Gastroesophageal sphincter (tissue), 4 donors: ENCODE measurements at regions not wholly inside any gene's neighbourhood (a gene's known extent, or its start where the extent isn't known, plus 50 kb on each side); places are given as distances from the start of the nearest gene placed in this dataset.

ENCODE experiments used
- ATAC-seq: fragments of 150-250 bp; one replicate; pipeline ENCODE4 v1.9.1; 2016; ENCODE audit warnings: mild to moderate bottlenecking, moderate library complexity
- H3K27ac ChIP-seq, 4 donors: fragments of 200-600 bp; sonication (generic) in 3 of 4; 1 replicate in 3 of 4; 2 replicates in 1 of 4; pipeline ENCODE4 v1.5.1; 2016 to 2019
- H3K27me3 ChIP-seq: fragments of 200-600 bp; sonication (generic); one replicate; pipeline ENCODE4 v1.5.1; 2019
- H3K36me3 ChIP-seq, 2 donors: fragments of 200-600 bp; sonication (generic); one replicate each; pipeline ENCODE4 v1.5.1; 2019; ENCODE audit warnings: control low read depth in 1 of 2
- H3K4me1 ChIP-seq, 3 donors: fragments of 200-600 bp; sonication (generic); 1 replicate in 2 of 3; 2 replicates in 1 of 3; pipeline ENCODE4 v1.5.1; 2016 to 2019; ENCODE audit warnings: control low read depth in 2 of 3
- H3K4me3 ChIP-seq, 2 donors: fragments of 200-600 bp; sonication (generic); one replicate each; pipeline ENCODE4 v1.5.1; 2019; ENCODE audit warnings: mild to moderate bottlenecking in 1 of 2, moderate library complexity in 1 of 2
- H3K9me3 ChIP-seq, 3 donors: fragments of 200-600 bp; sonication (generic); one replicate each; pipeline ENCODE4 v1.5.1; 2017 to 2019; ENCODE audit warnings: control low read depth in 2 of 3
- CTCF ChIP-seq, 4 experiments: fragments of 200-600 bp in 2 of 4; fragments of 450-650 bp in 2 of 4; sonication (generic) in 1 of 4; IDR thresholded peaks; one replicate each; pipeline ENCODE4 v1.5.1; 2017 to 2019; ENCODE audit warnings: antibody characterized with exemption in 4 of 4, mild to moderate bottlenecking in 2 of 4, moderate library complexity in 2 of 4
- EP300 ChIP-seq: sonication (generic); formaldehyde crosslinking; IDR thresholded peaks from one replicate; pipeline ENCODE4 v1.6.1; 2017; ENCODE audit warnings: antibody characterized with exemption, mild to moderate bottlenecking
- POLR2A ChIP-seq, 2 donors: fragments of 450-650 bp; IDR thresholded peaks; one replicate each; pipeline ENCODE4 v1.6.1; 2017; ENCODE audit warnings: antibody characterized with exemption in 2 of 2, mild to moderate bottlenecking in 2 of 2, moderate library complexity in 1 of 2
- POLR2AphosphoS5 ChIP-seq: sonication (generic); formaldehyde crosslinking; IDR thresholded peaks from one replicate; pipeline ENCODE4 v1.6.1; 2017; ENCODE audit warnings: antibody characterized with exemption
- WGBS, 2 donors: methylation state at CpG; one replicate each; pipeline ENCODE4 v1.1.5; 2018; ENCODE audit warnings: low coverage in 1 of 2; 5-methylcytosine and 5-hydroxymethylcytosine counted together

GRCh38 chr15:70354346-70354905, 256.7 kb upstream of the TLE3 start:
- H3K9me3 ChIP-seq, result no peaks in the 10 kb centered on the region
- ATAC-seq, result no peak
- H3K27me3 ChIP-seq, result no peaks in the 10 kb centered on the region
- 73 to 88% methylated on average over 3 to 9 of the region's 20 CpGs for WGBS, 2 donors
- H3K36me3 ChIP-seq, result no peaks in the 10 kb centered on the region
- TF ChIP-seq POLR2AphosphoS5, result no peak
- no peak for TF ChIP-seq CTCF (IDR thresholded peaks at IDR 0.05)
- no peak for TF ChIP-seq EP300
- TF ChIP-seq POLR2A (IDR thresholded peaks at IDR 0.05), result no peak
- H3K4me1 ChIP-seq, result no peaks in the 10 kb centered on the region
- H3K27ac ChIP-seq, result no peak overlapping the region
- H3K4me3 ChIP-seq, result no peak overlapping the region

DNA sequence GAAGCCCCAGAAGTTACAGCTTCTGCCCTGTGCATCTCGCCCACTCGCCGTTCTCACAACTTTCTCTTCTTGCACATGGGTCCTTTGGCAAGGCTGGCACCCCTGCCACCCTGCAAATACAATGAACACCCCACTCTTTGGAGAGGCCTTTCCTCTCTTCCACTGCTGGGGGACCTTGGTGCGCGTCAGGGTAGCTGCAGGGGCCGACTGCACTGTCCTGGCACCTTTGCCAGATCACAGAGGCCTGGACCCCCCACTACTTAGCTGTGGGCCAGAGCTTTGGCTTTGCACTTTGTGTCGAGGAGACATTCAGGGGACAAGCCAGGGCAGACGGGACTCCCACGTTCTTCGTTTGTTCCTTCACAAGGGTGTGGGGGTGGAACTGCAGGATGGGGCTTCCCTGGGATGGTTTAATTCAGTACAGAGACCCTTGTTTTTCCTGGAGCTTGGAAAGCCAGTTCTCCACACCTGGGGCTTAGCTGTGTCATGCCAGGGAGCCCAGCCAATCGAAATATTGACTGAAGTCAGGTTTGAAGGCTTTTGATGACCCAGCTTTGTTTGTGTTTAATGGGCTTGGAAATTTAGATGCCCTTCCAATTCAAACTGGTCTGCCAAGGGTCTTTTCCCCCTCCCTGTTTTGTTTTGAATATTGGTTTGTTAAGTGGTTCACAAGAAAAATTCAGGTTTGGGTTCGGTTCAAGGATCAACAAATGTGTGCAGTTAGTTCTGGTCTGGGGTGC, 256.1 kb upstream of the TLE3 start:
- no peaks in the 10 kb centered on the region for H3K9me3 ChIP-seq
- no peaks in the 10 kb centered on the region for H3K4me1 ChIP-seq
- no peaks in the 10 kb centered on the region for H3K36me3 ChIP-seq
- no peak overlapping the region for H3K27ac ChIP-seq
- WGBS, 2 donors, result 91 to 100% methylated on average over 3 to 7 of the region's 12 CpGs
- no peak for ATAC-seq
- H3K4me3 ChIP-seq, result no peak overlapping the region
- TF ChIP-seq CTCF (IDR thresholded peaks at IDR 0.05), result no peak
- TF ChIP-seq POLR2A (IDR thresholded peaks at IDR 0.05), result no peak
- TF ChIP-seq EP300, result no peak
- TF ChIP-seq POLR2AphosphoS5, result no peak
- no peaks in the 10 kb centered on the region for H3K27me3 ChIP-seq

DNA sequence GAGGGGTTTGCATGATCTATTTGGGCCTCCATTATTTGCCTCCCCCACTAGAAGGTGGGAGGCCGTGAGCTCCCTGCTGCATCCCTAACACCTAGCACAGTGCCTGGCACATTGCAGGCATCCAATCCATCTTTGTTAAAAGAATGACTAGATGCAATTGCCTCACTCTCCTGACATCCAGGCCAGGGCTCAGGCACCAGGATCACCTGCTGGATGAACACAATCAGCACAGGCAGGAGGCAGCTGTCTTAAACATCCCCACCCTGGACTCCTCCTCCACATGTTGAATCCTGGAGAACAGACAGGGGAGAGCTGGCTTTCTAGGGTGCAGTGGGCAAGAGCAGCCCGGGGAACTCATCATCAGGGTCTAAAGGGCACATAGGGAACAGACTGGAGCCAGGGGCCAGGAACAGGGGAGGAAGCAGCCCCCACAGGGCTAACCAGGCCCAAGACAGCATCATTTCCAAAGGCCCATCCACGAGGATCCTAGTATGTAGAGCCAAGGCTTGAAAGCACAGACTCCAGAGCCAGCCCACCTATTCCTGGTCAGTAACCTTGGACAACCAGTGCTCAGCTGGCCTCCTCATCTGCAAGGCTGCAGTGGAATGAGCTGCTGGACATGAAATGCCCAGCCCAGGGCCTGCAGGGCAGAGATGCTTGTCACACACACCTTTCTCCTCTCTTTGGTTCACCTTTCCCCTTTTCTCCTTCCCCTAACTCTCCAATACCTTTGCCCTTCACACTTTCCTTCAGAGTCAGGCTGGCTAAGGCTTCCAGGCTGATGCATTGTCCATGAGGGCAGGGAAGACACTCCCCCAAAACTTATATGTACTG, 254.4 kb upstream of the TLE3 start:
- no peak overlapping the region for H3K4me3 ChIP-seq
- no peak for ATAC-seq
- no peaks in the 10 kb centered on the region for H3K27me3 ChIP-seq
- H3K4me1 ChIP-seq, result no peaks in the 10 kb centered on the region
- TF ChIP-seq POLR2A (IDR thresholded peaks at IDR 0.05), result no peak
- no peak for TF ChIP-seq CTCF (IDR thresholded peaks at IDR 0.05)
- TF ChIP-seq EP300, result no peak
- TF ChIP-seq POLR2AphosphoS5, result no peak
- H3K27ac ChIP-seq, result no peak overlapping the region
- 83% methylated on average over 1 of the region's 3 CpGs; no CpG with 5 or more reads in 1 of the 2 donors for WGBS, 2 donors
- H3K9me3 ChIP-seq, result no peaks in the 10 kb centered on the region
- no peaks in the 10 kb centered on the region for H3K36me3 ChIP-seq

GRCh38 chr15:70351391-70351790, 253.7 kb upstream of the TLE3 start:
- H3K36me3 ChIP-seq, result no peaks in the 10 kb centered on the region
- 100% methylated on average over 1 to 3 of the region's 5 CpGs for WGBS, 2 donors

More at GRCh38 chr15:70351391-70351790, 253.7 kb upstream of the TLE3 start:
- Histone ChIP-seq H3K9me3 (no peaks in the 10 kb centered on the region), H3K4me1 (no peaks in the 10 kb centered on the region), H3K27ac (no peak overlapping the region), H3K27me3 (no peaks in the 10 kb centered on the region), H3K4me3 (no peak overlapping the region)
- no peak for TF ChIP-seq POLR2A (IDR thresholded peaks at IDR 0.05)
- no peak for TF ChIP-seq POLR2AphosphoS5
- TF ChIP-seq CTCF (IDR thresholded peaks at IDR 0.05), result no peak
- ATAC-seq, result no peak
